Right renal pelvis (tissue), 4 donors: ENCODE measurements at regions not wholly inside any gene's neighbourhood (a gene's known extent, or its start where the extent isn't known, plus 50 kb on each side); places are given as distances from the start of the nearest gene placed in this dataset.
A peak's percentile ranks its signal among the peaks of the same experiment; 100 is the strongest.

Experiments used
- DNase-seq, 4 donors: peaks; one replicate each; pipeline ENCODE4 v3.0.0-alpha.2; 2013; ENCODE audit warnings: low read depth in 4 of 4, low spot score in 3 of 4, missing footprints in 1 of 4

DNA sequence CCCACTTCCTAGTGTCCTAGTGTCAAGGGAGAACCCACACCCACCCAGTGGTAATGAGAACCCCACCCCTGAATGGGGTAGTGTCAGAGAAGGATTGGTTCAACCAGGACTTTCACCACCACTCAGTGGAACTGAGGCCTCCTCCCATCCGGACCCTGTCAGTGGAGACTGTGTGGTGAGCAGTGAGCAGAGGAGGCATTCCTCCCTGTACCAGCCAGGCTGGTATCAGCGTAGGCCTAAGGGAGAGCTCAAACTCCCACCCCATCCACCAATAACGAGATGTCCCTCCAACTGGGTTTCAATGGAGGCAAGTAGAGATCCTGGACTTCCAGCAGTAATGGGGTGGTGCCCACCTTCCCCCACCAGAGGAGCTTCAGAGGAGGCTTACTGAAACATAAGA lies 1171.4 kb downstream of the TBC1D22A start:
- no peak for DNase-seq

DNA sequence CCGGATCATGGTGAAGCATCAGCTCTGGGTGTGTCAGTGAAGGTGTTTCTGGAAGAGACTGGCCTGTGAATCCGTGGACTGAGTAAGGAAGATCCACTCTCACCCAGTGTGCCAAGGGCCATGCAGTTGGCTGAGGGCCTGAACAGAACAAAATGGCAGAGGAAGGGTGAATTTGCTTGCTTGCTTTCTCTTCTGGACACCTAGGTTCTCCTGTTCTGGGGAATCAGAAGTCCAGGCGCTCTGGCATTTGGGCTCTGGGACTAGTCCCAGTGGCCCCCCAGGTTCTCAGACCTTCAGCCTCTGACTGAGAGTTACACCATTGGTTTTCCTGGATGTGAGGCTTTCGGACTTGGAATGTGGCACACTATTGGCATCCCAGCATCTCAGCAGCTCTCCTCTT lies 1170.8 kb downstream of the TBC1D22A start:
- DNase-seq: no peak

DNA sequence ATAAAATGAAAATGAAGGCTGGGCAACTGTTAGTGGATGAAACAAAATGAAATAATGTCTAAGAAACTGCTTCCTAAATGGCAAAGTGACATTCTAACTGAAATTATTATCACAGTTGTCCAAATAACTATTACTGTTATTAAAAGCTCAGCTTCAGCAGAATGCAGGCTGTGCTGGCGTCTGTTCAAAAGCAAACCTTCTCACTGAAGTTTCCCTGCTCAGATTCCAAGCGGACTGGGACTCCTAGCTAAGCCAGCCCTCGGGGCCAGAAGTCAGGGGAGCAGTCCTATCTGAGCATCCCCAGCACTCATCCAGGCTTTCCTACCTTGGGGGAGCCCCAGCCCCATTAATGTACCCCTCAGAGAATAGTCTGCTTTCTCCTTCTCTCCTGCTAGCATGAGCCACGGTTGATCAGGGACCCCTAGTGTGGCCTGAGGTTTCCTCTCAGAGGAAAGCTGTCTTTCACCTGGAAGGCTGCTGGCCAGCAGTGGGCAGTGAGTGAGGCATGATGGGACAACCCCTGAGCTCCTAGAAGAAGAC lies 1167.3 kb downstream of the TBC1D22A start:
- DNase-seq: no peak

DNA sequence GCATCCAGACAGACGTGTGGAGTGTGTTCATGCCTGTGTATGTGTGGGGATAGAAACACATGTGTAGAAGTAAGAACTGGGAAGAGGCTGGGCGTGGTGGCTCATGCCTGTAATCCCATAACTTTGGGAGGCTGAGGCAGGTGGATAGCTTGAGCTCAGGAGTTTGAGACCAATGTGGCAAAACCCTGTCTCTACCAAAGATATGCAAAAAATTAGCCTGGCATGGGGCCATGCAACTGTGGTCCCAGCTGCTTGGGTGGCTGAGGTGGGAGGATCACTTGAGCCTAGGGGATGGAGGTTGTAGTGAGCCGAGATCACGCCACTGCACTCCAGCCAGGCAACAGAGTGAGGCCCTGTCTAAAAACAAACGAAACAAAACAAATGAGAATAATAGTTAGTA lies 1166.6 kb downstream of the TBC1D22A start:
- DNase-seq: no peak

DNA sequence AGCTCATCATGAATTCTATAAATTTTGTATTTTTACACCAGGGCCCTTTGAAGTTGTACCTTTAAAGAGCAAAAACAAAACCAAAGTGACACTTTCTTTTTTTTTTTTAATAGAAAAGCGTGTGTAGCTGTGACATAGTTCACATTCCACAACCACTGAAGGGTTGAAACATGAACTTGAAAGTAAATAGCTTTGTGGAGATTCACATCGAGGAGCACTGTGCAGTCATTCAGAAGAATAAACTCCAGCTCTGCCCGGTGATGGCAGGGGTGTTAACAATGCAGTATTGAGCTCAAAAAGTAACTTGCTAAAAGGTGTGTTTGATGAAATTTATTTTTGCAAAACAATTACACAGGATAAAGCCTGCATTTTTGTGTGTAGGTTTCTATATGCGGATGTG lies 1166.2 kb downstream of the TBC1D22A start:
- peak in 1 of 4 donors; percentile 43 for DNase-seq

DNA sequence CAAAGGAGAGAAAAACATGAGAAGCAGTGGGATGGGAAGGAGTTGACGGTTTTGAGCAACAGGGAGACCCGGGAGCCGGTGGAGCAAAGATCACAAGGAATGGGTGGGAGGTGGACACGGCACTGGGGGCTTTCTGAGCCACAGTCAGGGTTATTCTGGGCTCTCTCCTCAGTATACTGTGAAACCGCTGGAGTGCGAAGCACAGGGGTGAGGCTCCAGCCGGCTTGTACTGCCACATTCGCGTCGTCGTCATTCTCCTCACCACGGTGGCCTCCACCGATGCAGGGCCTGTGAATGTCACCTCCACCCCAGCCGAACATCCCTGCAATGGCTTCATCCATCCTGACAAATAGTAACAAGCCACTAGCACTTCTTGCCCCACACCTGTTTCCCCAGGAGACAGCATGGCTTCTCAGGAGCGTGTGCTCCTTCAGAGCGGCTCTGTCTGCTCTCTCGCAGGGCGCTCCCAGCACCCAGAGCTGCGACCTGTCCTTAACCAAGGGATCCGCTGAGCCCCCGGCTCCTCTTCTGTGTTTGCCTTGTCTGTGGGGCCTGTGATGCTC lies 1165.3 kb downstream of the TBC1D22A start:
- no peak for DNase-seq

DNA sequence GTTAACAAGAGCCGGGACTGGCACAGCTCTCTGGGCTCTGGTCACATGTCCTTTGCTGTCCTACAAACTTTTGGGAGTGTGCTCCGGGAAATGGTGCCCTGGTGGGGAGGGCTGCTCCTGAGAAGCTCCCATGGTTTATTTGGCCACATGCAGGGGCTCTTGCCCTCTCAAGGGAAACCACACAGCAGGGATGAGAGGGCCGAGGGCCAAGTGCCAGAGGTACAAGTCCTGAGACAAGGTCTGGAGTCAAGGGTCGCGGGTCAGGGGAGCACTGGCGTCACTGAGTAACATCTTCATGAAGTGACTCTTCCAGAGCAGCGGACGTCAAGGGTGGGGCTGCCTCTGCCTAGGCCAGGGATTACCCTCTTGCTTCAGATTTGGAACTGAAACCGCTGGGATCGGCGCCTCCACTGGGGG lies 1160.6 kb downstream of the TBC1D22A start:
- DNase-seq: no peak

DNA sequence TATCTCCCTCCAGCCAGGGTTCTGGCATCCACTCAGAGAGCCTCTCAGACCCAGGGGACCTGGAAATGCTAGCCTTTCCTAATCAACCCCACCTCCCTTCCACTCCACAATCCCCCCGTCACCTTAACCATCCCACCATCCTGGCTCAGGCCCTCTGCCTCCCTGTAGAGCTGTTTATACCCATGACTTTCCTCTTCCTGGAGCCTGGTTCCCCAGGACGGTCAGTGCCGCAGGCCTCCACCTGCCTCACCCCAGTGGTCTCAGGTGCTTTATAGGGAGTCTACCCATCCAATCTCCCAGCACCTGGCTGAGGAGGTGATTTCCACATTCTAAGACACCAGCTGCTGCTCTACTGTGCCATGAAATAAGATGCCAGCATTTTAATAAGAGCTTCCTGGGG lies 1159.5 kb downstream of the TBC1D22A start:
- no peak for DNase-seq

DNA sequence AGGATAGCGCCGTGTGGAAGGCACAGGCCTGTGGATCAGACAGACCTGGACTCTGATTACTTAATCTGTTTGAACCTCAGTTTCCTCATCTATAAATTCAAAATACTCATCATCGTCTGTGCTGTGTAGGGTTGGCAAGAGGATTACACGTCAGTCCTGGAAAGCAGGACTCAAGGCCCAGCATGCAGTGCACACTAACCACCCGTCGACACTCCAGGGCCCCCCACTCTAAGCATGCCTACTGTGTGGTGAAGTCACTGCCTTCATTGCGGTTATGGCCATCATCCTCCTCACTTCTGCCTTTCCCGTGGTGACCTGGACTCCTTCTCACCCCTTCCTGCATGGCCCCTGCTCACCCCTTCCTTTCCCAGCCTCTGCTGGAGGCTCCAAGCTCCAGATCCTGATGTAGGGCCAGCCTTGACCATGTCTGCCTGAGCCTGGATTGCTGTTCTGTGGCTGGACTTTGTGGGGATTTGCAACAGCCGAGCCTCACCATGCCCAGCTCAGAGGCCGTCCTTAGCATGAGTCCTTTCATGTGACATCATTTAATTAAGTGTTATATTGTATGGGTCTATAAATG lies 1158.0 kb downstream of the TBC1D22A start:
- DNase-seq: no peak

DNA sequence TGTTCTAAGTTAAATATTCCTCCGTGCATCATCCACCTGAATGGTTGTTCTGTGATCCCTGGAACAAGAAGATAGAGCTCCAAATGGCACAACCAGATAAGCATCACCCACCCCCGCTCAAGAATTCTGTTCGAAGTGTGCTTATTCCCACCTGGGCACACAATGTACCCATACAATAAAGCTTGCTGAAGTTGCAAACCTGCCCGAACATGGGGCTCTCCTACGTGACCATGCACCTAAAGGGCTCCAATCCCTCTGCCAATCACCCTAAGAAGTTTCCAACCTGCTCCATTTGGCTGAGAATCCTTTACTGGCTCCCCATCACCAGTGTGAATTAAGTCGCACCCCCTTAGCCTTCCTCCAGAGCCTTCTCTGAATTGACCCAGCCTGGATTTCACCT lies 1157.4 kb downstream of the TBC1D22A start:
- no peak for DNase-seq

DNA sequence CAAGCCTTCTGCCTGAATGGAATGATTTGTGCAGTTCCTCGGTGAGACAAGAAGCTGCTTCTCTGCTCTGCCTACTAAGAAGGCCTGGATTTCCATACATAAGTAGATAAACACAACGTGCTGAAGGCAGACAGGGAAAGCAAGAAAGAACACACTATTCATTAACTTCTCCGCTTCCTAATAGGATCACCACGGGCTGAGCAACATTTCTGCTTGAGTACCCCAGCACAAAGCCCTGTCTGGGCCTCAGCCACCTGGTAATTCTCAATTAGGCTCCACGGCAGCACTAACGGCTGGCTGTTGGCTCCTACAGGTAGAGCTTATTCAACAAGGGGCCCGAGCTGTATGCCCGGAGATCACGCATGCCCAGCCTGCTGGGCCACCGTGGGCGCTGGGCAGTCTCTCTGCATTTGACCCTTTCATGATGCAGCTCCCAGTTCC lies 1156.6 kb downstream of the TBC1D22A start:
- DNase-seq: peak in 1 of 4 donors; percentile 58

DNA sequence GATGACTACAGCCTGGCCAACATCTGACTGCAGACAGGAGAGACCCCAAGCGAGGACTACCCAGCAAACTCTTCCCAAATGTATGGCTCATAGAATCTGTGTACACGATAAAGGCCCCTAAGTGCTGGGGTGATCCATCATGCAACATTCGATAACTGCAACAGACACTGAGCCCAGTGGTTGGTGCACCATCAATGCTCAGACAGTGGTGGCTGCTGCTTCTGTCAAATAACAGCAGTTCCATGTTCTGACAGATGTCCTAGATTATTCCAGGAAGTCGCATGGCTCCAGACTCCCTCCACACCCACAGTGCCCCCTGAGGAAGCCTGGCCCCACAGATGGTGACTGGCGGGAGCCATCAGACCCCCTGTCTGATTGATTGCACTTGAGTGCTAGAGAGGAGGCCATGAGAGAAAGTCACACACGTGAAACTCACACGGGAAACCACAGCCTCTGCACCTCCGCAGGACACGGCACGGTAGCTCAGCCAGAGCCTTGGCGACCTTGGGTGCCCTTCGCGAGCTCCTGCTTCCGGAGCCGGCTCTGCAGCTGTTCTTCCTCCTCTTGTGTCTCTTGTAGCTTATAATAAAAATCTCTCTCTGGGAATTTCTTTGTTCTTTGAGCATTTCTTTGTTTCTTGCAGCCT lies 1155.9 kb downstream of the TBC1D22A start:
- peak in 1 of 4 donors; percentile 27 for DNase-seq

DNA sequence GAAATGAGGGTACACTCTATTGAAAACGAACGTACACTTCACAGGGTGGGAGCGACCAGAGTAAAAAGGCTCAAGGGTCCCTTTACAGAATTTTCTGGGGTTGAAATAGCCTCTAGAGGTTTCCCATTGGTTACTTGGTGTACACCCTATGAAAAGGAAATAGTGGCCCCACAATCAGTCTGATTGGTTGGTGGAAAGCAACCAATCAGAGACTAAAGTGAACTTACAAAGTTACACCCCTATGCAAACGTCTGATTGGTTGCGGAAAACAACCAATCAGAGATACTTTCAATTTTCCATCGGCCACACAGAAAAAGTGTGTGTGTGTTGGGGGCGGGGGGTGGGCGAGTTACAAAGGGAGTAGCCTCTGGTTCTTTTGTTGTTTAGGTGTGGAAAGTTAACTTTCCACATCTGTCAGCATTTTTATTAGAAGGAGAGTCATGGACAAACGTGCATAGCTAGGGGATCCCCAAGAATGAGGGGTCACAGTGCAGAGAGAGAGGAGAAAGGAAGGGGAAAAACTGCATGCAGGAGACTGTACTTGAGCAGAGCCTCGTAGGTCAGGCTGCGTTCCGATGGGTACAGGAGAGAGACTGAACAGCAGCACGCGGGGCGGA lies 1152.1 kb downstream of the TBC1D22A start:
- no peak for DNase-seq

DNA sequence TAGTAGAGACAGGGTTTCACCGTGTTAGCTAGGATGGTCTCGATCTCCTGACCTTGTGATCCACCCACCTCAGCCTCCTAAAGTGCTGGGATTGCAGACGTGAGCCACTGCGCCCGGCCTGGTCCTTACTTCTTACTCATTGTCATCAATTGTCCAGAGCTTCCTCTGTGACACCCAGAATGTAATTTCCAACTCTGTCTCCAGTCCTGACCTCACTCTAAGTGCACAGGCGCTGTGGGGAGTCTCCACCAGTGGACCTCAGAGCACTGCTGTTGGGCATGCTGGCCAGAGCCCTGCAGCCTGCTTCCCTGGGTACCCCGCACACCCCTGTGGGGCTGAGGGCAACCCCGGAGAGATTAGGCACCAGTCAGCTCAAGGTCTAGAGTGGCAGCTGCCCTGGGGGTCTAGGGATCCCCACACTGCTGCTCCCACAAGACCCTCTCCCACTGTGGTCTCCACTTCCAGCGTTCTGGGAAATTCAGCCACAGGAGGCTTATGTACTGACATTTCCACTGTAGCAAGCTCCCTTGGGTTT lies 1140.3 kb downstream of the TBC1D22A start:
- DNase-seq: no peak

DNA sequence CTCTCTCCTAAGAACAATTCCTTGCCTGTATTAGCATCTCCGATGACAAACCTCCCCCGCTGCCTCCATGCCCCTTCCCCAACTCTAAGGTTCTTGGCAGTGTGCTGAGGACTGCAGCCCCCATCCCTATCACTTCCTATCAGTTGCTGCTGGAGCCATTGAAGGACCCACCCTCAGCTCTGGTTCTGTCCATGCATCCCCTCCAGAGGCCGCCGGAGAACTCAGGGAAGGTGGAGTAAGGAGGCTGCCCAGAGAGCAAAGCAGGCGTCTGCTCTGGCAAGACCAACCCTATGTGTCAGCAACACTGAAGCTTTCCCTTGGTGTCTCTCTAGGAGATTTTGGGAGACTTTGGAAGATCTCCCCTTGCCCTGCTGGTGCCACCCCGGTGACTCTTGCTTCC lies 1139.5 kb downstream of the TBC1D22A start:
- no peak for DNase-seq

DNA sequence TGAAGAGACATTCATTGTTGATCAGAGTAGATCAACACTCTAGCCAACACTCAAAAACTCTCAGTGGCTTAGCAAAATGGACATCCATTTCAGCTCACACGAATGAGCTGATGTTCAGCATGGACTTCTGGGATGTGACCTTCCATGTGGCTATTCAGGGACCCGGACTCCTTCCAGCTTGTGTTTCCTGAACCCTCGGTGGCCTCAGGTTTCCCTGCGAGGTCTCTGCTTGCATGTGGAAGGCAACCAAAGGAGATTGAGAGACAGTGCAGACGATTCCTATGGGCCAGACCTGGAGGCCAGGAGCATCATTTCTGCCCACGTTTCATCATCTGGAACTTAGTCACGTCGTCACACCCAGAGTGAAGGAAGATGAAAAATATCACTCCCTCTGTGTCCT lies 1137.4 kb downstream of the TBC1D22A start:
- no peak for DNase-seq

DNA sequence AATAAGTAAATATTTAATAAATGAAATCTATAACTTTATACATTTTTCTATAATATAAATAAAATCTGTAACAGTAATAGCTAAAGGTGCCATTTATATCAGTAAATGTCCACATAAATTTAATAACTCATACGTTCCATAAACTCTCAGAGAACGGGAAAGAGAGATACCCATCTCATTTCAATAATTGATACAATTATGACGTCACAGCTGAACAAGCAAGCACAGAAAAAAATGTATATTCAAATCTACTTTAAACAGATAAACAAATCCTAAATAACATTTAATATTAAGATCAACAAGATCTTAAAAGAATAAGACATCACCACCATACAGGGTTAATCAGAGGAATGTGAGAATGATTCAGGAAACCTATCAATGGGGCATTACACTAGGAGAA lies 1136.5 kb downstream of the TBC1D22A start:
- DNase-seq: no peak

DNA sequence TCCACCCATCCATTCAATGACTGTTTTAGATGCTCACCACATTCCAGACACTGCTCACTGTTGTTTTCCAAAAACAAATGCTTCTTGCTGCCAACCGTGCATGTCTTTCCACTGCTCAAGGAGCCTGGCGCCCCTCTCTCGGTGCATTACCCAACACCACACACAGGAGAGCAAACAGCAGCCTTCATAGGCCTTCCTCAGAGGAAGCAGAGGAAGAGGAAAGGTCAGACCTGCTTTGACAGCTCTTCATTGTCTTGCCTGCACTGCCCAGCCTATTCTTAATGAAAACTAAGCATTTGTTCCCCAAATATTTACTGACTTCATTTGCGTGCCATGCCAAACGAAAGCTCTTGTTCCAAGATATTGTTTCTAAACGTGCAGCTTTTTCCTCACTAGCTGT lies 1129.2 kb downstream of the TBC1D22A start:
- DNase-seq: no peak

DNA sequence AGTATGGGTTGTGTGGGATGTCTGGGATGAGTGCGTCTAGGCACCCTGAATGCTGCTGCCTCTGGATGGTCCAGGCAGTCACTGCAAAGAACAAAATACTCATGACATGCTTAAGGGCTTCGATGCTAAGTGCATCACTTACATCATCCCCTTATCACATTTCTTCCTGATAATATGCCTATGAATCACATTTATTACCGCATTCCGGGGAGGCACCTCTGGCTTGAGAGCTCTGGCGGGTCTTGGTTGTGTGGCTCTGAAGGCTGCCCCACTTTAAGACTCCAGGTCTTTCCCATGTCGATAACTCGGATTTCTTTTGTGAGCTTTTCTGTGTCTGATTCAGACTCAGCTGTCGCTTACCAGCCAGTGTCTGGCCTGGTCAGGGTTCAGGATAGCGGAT lies 1126.4 kb downstream of the TBC1D22A start:
- DNase-seq: no peak

DNA sequence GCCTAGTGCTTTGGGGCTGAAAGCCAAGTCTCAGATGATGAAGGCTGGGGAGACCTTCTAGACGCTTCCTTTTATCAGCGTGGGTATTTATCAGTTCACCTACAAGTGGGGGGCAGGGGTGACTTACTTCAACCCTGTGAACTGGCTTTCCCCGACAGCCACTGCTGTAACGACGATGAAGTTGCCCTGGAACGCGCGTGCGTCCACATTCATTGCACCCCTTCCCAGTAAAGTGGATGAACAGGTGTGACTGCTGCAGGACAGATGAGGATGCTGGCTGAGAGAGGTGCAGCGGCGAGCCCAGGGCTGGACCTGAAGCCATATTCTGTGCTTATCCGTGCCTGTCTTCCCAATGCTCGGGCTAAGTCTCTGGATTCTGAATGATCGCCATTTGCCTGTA lies 1122.3 kb downstream of the TBC1D22A start:
- no peak for DNase-seq

DNA sequence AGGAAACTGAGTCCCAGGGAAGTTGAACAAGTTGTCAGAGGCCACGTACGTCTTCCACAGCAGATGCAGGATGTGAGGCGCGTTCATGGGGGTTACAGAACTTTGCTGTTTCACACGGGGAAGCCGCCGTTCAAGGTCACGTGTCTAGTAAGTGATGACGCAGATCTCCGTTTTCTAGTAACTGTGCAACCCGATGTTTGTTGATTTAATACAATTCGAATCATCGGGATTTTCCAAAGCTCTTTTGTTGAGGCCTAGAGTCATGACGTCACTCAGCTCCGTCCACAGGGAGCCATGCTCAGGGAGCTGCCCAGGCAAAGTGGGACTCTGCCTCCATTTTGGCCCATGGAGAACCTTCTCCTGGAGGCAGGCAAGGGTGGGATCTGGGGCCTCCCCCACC lies 1121.8 kb downstream of the TBC1D22A start:
- DNase-seq: no peak
